GM21360 (cell line): ENCODE measurements at regions not wholly inside any gene's neighbourhood (a gene's known extent, or its start where the extent isn't known, plus 50 kb on each side); places are given as distances from the start of the nearest gene placed in this dataset.
"Not testable (repeated sequence)": the region's sequence is repeated elsewhere in the genome, so short reads cannot be mapped to it uniquely, and the experiment has no call there.

Source experiments
- ATAC-seq: cut with Tn5 transposase; IDR thresholded peaks from one replicate; pipeline ENCODE4 v1.9.1; 2021; ENCODE audit warnings: mild to moderate bottlenecking, moderate library complexity; ENCODE audit not compliant: unreplicated experiment

DNA sequence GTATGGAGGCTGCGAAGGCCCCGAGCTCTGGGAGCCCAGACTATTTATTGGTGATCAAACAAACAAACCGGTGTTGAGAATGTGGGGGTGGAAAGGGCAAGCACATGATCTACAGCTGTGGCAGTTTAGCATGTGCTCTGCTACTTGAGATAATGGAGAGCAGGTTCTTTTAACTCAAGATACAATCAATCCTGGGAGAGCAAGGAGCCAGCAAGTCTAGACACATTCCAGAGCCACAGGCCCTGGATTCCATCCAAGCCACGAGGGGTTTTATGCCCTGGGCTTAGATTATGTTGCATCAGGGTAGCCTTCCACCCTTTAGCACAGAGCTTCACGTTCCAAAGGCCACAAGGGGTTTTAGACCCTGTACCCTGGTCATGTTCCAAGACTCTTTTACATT lies 355.9 kb upstream of the ARID1B start:
- ATAC-seq = not testable (repeated sequence)

DNA sequence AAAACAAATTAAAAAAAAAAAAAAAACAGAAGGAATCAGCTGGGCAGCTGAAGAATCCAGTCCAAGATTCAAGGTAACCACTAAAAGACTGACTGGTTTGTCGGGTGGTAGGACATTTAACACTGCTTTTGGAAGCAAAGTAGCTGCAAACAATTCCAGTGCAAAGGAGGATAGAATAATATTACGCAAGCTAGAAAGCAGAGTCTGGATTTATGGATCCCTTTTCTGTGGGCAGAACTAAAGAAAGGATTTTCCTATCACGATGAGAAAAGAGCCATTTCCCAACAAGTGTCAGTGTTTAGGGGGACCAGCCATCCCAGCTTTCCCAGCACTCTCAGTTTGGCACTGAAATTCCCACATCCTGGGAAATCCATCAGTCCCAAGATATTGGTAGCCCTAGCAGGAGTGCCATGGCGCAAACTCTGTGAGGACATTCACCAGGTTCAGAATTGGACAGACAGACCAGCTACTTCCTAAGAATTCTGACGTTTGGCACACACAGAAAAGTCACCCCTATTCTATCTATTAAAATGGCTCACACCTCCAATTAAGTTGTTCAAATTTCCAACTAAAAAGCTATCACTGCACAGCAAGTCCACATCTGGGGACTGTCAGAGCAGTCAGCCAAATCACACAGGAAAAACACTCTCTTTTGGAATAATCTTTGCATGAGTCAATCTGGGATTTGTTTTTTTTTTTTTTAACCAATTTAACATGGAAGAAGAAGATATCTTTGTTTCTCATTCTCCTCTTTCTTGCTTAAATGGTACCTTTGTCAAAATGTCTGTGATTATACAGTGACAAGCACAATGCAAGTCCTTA lies 356.8 kb upstream of the ARID1B start:
- no peak for ATAC-seq

DNA sequence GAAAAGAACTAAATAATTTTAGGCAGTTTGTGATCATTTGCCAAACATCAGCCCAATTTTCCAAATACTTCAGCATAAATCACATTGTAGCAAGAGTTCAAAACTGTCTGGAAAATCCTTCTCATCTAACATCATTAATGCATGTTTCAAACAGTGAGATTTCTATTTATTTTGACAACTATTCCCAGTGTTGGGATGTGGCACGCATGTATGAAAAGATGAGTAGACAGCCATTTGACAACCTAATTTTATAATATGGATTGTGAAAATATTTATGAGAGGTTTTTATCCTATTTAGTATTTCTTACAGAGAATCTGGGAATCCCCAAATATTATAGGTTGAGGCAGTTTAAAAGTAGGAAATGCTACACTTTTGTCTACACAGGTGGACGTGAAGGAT lies 357.6 kb upstream of the ARID1B start:
- ATAC-seq = no peak

DNA sequence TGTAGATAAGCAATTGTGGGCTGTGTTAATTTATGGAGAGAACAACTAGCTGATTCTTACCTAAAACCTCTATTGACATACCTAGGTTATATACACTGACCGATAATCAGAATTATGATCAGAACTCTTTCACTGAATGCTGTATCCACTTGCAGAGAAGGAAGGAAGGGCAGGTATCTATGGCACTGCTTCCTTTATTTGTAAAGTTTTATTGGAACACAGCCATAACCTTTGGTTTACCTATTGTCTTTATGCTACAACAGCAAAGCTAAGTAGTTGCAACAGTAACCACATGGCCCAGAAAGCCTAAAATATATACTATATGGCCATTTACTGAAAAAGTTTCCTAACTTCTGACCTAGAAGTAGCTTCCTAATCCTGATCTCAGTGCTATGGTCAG lies 358.9 kb upstream of the ARID1B start:
- ATAC-seq = no peak

DNA sequence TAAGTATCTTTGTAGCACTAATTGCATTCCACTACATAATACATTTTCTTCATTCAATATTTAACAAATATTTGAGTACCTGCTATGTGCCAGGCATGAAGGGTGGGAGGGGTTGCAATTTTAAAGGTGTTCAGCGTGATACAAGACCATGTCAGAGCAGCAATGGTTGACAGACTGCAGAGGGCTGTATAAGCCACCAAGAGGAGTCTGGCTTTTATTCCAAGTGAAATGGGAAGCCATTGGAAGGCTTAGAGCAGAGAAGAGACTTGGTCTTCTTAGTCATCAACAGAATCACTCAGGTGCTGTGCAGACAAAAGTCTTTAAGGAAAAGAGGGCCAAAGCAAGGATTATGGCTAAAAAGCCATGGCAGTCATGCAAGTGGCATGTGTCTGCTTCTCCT lies 360.8 kb upstream of the ARID1B start:
- ATAC-seq = no peak

DNA sequence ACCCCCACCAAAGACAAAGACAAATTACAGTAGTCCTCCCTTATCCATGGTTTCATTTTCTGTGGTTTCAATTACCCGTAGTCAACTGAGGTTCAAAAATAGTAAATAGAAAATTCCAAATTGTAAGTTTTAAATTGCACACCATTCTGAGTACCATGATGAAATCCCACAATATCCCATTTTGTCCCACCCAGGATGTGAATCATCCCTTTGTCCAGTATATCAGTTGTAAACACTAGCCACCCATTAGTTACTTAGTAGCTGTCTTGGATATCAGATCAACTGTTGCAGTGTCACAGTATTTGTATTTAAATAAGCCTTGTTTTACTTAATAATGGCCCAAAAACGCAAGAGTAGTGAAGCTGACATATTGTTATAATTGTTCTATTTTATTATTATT lies 364.0 kb upstream of the ARID1B start:
- ATAC-seq = no peak

DNA sequence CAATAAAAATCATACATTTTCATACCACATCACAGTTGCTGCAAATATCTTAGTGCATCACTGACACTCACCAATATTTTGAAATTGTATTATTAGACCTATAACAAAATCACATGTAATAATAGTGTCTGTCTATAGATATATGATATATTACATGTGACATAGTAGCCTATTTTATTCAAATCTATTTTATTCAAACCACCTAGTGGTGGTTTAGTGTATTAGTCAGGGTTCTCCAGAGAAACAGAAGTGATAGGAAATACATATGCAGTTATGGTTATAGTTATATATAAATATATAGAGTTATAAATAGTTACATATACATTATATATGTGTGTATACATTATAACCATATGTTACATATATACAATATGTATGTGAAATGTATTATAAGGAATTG lies 366.5 kb upstream of the ARID1B start:
- ATAC-seq = no peak

DNA sequence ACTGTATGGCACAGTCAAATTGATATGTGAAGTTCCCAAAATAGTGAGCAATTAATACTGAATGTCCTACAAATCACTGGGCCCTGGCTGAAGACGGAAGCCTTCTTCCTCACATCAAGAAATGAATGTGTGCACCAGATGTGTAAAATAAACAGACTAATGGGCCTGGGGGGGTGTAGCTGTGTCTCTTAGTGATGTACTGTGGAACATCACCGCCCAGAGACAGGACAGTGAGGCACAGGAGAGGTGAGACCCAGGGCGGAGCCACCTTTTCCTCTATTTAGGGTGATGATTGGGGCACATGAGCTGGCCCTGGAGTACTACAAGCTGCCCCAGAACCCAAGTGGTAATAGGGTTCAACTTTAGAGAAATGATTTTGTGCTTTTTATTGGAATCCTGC lies 368.5 kb upstream of the ARID1B start:
- ATAC-seq = no peak

DNA sequence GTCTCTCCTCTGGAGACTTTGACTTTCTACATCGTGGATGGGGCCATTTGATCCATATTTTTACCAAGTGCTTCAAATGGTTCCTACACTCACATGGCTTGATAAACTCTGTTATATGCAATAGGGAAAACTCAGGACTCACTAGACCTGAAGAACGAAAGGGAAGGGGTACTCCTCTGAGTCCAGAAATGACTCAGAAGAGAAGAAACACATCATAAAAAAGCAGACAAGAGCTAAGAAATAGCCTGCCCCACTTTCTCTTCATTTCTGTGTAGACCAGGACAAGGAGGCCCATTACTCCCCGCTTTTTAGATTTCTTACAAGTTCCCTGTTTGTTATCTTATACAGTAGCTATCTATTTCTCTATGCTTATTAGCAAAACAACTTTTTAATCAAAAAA lies 369.8 kb upstream of the ARID1B start:
- ATAC-seq = no peak

DNA sequence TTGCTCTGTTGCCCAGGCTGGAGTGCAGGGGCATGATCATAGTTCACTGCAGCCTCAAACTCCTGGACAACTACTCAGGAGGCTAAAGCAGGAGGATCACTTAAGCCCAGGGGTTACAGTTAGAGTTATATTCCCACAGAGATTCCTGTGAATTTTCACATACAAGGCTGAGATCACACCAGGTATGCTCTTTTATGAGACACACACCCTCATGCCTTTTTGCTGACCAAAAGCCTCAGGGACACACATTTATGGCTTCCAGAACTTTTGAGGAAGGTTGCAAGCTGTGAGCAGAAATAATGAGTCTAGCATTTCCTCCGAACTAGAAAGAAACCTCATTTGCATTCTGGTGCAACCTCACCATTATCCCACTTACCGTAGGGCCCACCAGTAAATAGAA lies 370.5 kb upstream of the ARID1B start:
- ATAC-seq = no peak

DNA sequence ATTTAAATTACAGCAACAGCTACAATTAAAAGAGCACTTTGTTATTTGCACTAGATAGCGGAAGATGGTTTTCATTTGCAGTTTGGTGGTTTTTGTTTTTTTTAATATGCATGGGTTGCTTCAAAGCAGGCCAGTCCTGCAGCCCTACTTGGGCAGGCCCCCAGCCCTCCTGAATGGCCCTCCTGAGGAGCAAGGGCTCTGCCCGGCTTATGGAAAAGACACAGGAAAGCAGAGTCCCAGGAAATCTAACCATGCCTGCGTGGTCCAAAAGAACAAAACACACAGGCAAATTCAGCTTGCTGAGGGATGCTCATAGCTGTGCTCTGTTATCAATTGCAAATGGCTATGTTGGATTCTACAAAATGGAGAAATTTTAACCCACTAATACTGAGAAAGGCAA lies 371.1 kb upstream of the ARID1B start:
- ATAC-seq = no peak

DNA sequence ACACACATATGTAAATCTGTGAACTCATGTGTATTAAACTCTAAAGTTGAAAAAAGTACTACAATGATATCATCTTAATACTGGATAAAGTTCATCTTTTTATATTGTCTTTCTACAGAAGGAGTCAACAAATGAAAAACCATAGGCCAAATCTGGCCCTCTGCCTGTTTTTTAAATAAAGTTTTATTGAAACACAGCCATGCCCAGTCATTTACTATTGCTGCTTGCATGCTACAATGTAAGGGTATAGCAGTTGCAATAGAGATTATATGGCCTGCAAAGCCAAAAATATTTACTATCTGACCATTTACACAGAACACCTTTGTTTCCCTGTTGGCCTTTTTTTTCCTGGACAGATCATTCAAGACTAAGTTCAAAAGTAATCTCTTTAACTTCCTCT lies 374.6 kb upstream of the ARID1B start:
- no peak for ATAC-seq

DNA sequence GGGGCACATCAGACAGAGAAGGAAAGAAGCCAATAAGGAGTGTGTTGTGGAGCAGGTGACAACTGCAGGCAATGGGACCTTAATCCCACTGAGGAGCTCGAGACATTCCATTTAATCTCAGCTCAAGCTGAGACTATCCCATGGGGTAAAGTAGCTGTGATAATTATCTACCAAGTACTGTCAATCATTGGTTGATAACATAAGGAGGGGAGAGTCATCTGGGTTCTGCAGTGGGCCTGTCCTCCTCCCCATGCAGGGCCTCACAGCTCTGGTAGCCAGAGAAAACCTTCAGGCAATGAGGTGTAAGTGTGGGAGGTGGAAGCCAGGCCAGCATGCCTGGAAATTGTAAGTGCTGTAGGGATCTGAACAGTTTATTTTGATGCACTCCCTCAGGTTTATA lies 375.0 kb upstream of the ARID1B start:
- no peak for ATAC-seq

DNA sequence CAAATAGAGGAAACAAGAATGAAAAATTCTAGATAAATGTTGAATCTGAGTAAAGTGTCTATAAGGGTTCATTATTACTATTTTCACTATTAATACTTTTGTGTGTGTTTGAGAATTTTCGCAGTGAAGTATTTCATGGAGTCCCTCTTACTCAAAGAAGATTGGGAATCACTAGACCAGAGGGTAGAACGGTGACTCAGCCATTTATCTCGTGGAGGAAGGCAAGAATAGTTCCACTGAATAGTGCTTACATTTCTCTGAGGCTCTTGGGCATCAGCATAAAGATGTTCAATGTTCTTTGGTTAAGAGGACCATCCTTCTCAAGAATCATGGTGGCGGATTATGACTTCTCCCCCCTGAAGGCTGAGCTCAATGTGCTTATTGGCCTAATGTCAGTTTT lies 376.7 kb upstream of the ARID1B start:
- no peak for ATAC-seq

DNA sequence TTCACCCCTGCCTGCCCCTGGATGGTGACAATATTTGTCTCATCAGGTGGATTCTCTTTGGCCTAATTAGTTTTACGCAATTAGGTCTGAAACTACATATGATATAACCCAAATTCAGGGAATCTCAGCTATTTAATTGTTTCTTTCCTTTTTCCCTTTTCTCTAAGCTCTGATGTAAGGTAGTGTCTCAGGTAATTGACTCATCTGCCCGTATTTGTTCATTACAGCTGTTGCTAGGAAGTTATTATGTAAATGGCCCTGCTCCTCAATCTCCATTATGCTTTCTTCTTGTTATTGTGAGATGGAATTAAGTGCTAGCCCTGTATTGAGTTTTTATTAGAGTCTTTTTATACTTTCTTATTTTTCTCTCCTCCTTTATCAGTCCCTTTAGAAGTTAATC lies 378.2 kb upstream of the ARID1B start:
- ATAC-seq = no peak

DNA sequence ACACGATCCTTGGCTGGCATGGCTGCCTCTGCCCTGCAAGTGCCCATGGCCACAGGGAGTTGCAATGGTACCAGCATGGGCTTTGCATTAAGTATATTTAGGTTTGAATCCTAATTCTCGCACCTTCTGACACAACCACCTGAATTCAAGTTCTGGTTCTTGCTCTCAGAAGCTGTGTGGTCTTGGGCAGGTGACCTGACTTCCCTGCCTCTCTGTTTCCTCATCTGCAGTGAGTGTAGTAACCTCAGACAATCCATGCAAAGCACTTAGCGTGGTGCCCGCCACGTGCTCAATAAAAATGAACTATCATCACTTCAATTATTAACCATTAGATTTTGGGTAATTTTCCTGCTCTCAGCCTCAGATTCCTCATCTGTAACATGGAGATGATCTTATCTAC lies 378.8 kb upstream of the ARID1B start:
- ATAC-seq = no peak

DNA sequence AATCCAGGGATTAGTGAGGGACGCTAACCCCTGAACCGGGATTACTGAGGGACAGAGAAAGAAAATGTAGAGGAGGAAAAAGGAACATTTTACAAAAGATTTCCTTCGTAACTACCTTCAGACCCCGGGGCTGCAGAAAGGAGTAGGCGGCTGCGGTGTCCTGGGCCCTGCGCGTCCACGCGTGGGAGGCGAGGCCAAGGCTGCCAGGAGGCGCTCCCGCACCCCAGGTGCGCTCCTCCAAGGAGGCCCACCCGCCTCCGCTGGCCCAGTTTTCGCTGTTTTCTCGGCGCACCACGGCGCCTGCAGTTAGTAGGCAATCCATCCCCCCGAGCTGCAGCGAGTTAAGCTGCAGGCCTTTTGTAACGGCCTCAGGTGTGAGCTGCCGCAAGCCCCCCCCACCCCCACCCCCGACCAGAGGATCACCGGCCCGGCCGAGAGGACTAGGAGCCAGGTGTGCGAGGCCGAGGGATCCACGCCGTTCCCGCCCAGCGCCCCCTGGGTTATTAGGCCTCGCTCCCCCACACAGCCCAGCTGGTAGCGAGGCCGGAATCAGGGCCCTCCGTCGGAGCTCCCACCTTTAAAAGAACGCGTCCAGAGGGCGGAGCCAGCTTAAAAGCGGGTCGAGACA lies 380.3 kb upstream of the ARID1B start:
- ATAC-seq = no peak

DNA sequence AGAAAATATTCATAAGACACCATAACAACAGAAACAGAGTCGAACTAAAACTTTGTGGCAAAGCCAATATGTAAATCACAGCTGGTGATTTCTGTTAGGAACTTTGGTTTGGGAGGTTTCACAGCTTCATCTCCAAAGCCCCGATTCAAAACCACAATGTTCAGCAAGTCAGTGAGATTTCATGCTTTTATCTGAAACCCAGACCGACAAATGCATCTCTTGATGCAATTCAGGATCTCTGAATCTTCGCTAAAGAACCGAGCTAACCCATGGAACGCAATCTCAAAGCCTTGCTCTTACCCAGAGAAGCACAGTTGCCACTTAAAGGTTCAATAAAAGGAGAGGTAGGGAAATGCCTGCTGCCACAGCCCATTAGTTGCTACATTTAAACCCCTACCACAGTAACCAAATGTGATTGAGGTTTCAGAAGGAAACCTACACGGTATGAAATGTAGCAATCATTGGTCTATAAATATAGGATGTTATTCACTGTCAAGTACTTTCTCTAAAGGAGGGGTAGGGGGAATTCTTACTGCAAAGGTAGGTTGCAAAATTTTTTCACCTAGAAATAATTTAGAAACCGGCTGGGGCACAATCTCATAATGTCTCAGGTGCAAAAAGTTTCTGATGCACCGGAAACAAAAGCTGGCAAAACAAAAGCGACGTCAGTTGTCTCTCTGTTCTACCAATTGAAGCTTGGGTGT lies 381.0 kb upstream of the ARID1B start:
- ATAC-seq = peak; percentile 70

DNA sequence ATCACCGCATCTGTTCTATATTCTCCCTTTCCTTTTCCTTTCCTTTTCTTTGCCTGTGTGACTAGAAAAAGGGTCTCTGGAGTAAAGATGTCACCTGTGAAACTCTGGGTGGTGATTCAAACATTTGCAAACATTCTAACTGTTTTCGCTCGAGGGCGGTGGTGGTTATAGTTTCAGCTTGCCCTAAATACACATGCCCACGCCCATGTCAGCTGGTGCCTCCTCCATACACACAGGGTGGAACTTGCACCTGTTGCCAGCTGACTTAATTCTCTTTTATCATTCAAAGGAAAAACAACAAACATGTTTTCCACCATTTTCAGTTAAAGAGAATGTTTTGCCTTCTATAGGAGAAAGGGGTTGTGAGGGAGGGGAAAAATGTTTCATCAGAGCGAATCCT lies 381.9 kb upstream of the ARID1B start:
- ATAC-seq = peak; percentile 42

DNA sequence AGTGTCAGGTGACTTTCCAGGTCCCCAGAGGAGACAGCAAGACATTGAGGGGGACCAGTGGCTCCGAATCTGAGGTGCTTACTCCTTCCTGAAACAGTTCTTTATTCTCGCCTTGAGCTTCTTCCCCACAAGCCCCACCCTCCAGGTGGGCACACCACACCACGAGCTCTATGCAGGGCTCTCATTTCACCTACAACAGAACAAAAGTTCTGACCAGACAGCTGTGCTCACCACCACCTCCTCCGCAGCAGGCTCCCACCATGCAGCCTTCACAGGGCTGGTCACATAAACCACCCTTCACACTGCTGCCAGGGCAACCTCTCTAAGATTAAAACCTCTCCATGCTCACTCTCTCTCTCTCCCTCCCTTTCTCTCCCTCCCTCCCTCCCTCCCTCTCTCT lies 384.5 kb upstream of the ARID1B start:
- no peak for ATAC-seq

DNA sequence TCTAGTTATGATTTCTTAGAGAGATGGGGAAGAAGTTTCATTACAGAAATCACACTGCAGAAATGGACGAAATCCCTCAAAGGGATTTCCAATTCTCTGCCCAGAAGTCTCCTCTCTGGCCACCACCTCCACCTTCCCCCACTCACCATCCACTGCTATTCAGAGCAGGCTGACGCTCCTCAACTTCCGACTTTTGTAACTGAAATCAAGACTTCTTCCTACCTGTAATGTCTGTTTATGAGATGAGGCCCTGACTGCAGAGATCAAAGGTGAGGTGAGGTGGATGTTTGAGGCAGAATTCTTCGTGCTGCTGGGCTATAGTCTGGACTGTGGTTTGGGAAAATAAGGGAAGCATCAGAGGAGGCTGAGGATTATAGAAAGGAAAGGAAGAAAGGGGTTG lies 385.2 kb upstream of the ARID1B start:
- ATAC-seq = no peak

DNA sequence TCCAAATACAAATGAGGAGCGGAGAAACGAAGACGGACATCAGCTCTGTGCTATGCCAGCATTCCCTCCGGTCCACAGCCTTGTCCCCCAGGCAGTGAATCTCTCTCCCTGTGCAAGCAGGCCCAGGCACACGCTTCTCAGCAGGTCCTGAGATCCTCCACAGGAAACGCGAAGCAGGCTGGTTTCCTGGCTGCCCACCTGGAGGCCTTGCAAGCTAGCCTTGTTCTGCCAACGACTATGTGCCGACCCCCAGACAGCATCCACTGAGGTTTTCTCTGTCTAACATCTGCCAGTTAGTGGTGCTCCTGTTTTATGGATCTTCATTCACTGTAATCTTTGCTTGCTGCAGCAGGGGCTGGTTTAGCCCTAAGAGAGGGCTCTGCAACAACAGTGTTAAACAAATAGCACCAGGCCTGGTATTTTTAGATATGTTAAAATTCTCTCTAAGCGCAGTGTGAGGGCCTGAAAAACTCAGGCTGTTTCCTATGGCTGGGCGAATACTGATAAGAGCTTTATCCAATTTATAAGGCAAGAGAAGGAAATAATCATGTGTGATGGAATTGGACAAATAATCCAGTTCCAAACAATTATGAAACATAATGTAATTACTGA lies 386.0 kb upstream of the ARID1B start:
- ATAC-seq = no peak
